ENCODE measurements at regions not wholly inside any gene's neighbourhood (a gene's known extent, or its start where the extent isn't known, plus 50 kb on each side); places are given as distances from the start of the nearest gene placed in this dataset.

DNA sequence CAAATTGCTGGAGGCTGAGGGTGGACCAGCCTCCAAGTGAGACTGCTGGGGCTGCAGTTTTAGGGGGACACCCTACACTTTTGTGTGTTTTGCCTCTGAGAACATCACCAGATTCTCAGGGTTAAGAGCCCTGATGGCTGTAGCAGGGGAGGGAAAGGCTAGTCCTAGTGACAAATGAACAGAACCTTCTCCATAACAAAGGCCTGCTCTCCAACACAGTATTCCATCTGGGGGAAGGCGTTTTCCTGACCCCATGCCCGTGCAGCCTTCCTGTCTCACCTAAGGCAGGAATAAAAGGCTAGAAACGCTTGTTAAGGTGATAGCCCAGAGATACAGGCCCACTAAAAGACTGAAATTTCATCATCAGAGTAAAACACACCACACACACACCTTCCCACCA, 50.2 kb upstream of the NSMCE3 start:
- TF ChIP-seq, protein P1, sequence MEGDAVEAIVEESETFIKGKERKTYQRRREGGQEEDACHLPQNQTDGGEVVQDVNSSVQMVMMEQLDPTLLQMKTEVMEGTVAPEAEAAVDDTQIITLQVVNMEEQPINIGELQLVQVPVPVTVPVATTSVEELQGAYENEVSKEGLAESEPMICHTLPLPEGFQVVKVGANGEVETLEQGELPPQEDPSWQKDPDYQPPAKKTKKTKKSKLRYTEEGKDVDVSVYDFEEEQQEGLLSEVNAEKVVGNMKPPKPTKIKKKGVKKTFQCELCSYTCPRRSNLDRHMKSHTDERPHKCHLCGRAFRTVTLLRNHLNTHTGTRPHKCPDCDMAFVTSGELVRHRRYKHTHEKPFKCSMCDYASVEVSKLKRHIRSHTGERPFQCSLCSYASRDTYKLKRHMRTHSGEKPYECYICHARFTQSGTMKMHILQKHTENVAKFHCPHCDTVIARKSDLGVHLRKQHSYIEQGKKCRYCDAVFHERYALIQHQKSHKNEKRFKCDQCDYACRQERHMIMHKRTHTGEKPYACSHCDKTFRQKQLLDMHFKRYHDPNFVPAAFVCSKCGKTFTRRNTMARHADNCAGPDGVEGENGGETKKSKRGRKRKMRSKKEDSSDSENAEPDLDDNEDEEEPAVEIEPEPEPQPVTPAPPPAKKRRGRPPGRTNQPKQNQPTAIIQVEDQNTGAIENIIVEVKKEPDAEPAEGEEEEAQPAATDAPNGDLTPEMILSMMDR (IDR thresholded peaks at IDR 0.05): no peak
- TF ChIP-seq POLR2A (IDR thresholded peaks at IDR 0.05): no peak
